ENCODE measurements at regions not wholly inside any gene's neighbourhood (a gene's known extent, or its start where the extent isn't known, plus 50 kb on each side); places are given as distances from the start of the nearest gene placed in this dataset.

- no peak for TF ChIP-seq CTCF (conservative IDR thresholded peaks at IDR 0.05; ENCODE audit: low read depth in 2 of 2)
- TF ChIP-seq CREB1 (CRISPR knock-in tag; IDR thresholded peaks at IDR 0.05; ENCODE audit: low read depth) = no peak
- no peak for TF ChIP-seq EZH2 (IDR thresholded peaks at IDR 0.05; ENCODE audit: low read depth, unreplicated experiment)
- no peak for TF ChIP-seq ETS1 (IDR thresholded peaks at IDR 0.05)
- no peak for TF ChIP-seq POLR2AphosphoS5 (IDR thresholded peaks at IDR 0.05; ENCODE audit: low read depth)
- no peak for TF ChIP-seq REST (IDR thresholded peaks at IDR 0.05; ENCODE audit: unreplicated experiment)
- TF ChIP-seq EZH2phosphoT487 (IDR thresholded peaks at IDR 0.05; ENCODE audit: unreplicated experiment) = no peak
These were observed 111.7 kb upstream of the SPATS2L start for GRCh38 chr2:200194746-200195145.

Data from GM23338 (cell line).